ENCODE measurements at regions not wholly inside any gene's neighbourhood (a gene's known extent, or its start where the extent isn't known, plus 50 kb on each side); places are given as distances from the start of the nearest gene placed in this dataset.

DNA sequence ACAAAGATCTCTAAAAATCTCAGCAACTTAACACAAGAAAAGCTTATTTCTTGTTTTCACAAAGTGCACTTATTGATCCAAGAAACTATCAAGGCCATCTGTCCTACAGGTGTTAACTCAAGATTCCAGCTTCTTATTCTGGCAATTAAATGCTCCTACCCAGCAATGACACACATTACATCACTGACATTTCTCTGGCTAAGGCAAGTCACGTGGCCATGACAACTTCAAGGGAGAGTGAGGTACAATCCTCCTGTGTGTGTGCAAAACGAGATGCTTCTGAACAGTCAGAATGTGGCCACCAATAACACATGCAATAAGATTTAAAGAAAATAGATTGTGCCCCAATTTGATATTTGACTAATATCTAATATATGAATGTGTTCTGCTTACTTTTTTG, 169.3 kb upstream of the BTBD3 start:
- TF ChIP-seq, protein P1, sequence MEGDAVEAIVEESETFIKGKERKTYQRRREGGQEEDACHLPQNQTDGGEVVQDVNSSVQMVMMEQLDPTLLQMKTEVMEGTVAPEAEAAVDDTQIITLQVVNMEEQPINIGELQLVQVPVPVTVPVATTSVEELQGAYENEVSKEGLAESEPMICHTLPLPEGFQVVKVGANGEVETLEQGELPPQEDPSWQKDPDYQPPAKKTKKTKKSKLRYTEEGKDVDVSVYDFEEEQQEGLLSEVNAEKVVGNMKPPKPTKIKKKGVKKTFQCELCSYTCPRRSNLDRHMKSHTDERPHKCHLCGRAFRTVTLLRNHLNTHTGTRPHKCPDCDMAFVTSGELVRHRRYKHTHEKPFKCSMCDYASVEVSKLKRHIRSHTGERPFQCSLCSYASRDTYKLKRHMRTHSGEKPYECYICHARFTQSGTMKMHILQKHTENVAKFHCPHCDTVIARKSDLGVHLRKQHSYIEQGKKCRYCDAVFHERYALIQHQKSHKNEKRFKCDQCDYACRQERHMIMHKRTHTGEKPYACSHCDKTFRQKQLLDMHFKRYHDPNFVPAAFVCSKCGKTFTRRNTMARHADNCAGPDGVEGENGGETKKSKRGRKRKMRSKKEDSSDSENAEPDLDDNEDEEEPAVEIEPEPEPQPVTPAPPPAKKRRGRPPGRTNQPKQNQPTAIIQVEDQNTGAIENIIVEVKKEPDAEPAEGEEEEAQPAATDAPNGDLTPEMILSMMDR (IDR thresholded peaks at IDR 0.05; ENCODE audit: control extremely low read depth in 1 of 3, insufficient read depth in 1 of 3, low read depth in 1 of 3, low read length in 3 of 3), result no peak
- no peak for TF ChIP-seq JUN (IDR thresholded peaks at IDR 0.05; ENCODE audit: low read depth, low read length)
- TF ChIP-seq, protein P2, sequence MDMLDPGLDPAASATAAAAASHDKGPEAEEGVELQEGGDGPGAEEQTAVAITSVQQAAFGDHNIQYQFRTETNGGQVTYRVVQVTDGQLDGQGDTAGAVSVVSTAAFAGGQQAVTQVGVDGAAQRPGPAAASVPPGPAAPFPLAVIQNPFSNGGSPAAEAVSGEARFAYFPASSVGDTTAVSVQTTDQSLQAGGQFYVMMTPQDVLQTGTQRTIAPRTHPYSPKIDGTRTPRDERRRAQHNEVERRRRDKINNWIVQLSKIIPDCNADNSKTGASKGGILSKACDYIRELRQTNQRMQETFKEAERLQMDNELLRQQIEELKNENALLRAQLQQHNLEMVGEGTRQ (IDR thresholded peaks at IDR 0.05; ENCODE audit: low read length), result no peak
- TF ChIP-seq POLR2A (IDR thresholded peaks at IDR 0.05; ENCODE audit: control extremely low read depth in 1 of 2, low read depth in 2 of 2, low read length in 2 of 2), result no peak

Measured in H1 (cell line).